Fibroblast of pulmonary artery (primary cell): ENCODE measurements at regions not wholly inside any gene's neighbourhood (a gene's known extent, or its start where the extent isn't known, plus 50 kb on each side); places are given as distances from the start of the nearest gene placed in this dataset.

ENCODE experiments used
- DNase-seq: peaks from one replicate; pipeline ENCODE4 v3.0.0-alpha.2; 2010; ENCODE audit warnings: low read depth
- H3K4me3 ChIP-seq: replicated peaks from 2 replicates; pipeline ENCODE4 v1.5.1; 2011; ENCODE audit warnings: low read depth, mild to moderate bottlenecking, control low read depth, low read length, moderate library complexity
- CTCF ChIP-seq: IDR thresholded peaks from 2 replicates; pipeline ENCODE4 v1.5.1; 2011; ENCODE audit warnings: mild to moderate bottlenecking, control low read depth, low read length, inconsistent platforms; ENCODE audit errors: missing control alignments

DNA sequence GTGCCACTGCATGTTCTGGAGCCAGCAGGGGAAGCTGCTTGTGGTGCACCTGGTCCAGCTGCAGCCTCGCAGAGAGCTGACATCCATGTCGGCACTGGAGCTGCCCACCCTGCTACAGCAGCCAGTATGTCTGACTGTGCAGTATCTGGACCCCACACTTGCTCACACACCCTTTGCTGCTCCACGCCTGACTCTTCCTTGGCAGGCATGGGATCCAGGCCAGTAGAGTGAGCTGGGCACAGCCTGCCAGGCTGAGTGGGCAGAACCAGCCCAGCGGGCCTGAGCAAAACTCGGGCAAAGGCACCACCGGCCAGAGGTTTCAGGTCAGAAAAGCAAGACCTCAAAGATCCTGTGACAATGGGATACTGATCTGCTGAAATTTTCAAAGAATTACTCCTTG is 690.1 kb downstream of the STPG2 start:
- no peak for TF ChIP-seq CTCF
- no peak for DNase-seq
- H3K4me3 ChIP-seq: no peak overlapping the region

DNA sequence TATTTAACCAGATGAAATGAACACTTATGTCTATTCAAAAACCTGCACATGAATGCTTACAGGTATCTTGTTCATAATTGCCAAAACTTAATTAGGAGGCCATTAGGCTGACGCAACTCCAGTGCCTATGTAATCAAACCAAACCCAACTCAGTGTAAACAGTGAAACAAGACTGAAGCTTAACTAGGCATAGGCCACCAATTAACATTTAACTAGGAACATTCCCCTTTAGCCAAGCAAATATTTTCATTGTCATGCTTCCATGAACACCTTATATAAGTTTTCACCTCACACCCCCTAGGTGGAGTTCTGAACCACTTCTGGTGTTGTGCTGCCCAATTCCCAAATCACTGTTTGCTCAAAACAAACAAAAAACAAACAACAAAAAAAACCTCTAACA is 686.0 kb downstream of the STPG2 start:
- TF ChIP-seq CTCF: no peak
- DNase-seq: no peak
- no peak overlapping the region for H3K4me3 ChIP-seq

DNA sequence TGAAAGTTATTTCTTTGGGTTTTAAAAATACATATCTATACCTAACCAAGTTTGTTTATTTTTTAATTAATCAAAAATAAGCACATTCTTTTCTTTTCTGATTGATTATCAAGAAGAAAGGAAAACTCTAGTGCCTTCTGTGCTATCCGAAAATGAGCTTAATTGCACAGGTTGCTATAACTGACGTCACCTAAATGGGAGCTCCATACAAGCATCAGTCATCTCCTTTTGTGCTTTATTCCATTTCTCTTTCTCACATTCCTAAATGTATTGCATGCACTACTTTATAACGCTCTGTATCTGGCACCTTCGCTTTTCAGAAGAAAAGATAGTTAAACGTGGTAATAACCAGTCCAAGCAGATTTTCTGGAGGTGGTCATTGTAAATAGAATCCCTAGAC is 675.0 kb downstream of the STPG2 start:
- no peak for TF ChIP-seq CTCF
- no peak overlapping the region for H3K4me3 ChIP-seq
- no peak for DNase-seq

GRCh38 chr4:97475621-97476020 is 667.7 kb downstream of the STPG2 start:
- no peak overlapping the region for H3K4me3 ChIP-seq
- no peak for TF ChIP-seq CTCF
- no peak for DNase-seq

DNA sequence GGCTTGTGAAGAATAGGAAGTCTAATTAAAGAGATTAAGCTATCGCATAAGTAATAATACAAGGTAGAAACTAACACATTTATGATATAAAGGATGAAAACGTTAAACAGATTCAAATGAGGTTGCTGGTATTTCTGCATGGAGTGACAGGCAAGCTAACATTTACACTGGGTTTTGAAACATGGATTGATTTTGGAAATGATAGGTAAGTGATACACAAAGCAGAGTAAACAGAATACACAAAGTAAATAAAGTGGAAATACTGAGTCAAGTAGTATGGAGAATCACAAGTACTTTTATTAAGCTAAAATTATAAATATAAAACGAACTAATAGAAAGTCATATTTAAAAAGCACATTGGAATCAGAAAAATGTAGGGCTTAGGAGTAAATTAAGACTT is 665.3 kb downstream of the STPG2 start:
- no peak overlapping the region for H3K4me3 ChIP-seq
- no peak for DNase-seq
- no peak for TF ChIP-seq CTCF

GRCh38 chr4:97479388-97479787 is 663.9 kb downstream of the STPG2 start:
- no peak for DNase-seq
- TF ChIP-seq CTCF: no peak
- H3K4me3 ChIP-seq: no peak overlapping the region

GRCh38 chr4:97491856-97492255 is 651.4 kb downstream of the STPG2 start:
- H3K4me3 ChIP-seq: no peak overlapping the region
- TF ChIP-seq CTCF: no peak
- DNase-seq: no peak
